OCI-LY3 (cell line): ENCODE measurements at regions not wholly inside any gene's neighbourhood (a gene's known extent, or its start where the extent isn't known, plus 50 kb on each side); places are given as distances from the start of the nearest gene placed in this dataset.

Experiments used
- CTCF ChIP-seq: fragments of 200-600, 300-600 bp; sonication (generic); IDR thresholded peaks from 2 replicates; pipeline ENCODE4 v1.5.1; 2014; ENCODE audit warnings: antibody characterized with exemption, low read length, low read depth
- EZH2phosphoT487 ChIP-seq: fragments of 200-600 bp; shearing (Covaris generic); IDR thresholded peaks from 2 replicates; pipeline ENCODE4 v1.6.1; 2018; ENCODE audit warnings: antibody characterized with exemption, mixed run types, low read depth

GRCh38 chr2:121133551-121134319 lies 151.3 kb downstream of the TFCP2L1 start:
- TF ChIP-seq CTCF: no peak
- no peak for TF ChIP-seq EZH2phosphoT487
